Aorta (tissue), 5 donors: ENCODE measurements at regions not wholly inside any gene's neighbourhood (a gene's known extent, or its start where the extent isn't known, plus 50 kb on each side); places are given as distances from the start of the nearest gene placed in this dataset.

ENCODE experiments used
- ATAC-seq: fragments of 200-7000 bp; cut with Tn5 transposase; one replicate; pipeline ENCODE4 v1.9.1; 2022; ENCODE audit warnings: moderate library complexity; ENCODE audit not compliant: low FRiP score
- DNase-seq, 2 donors: peaks; one replicate each; pipeline ENCODE4 v3.0.0-alpha.2; 2020
- H3K27ac ChIP-seq, 2 donors: one replicate each; pipeline ENCODE4 v1.5.1; 2013; ENCODE audit warnings: low read length in 2 of 2, mild to moderate bottlenecking in 2 of 2, moderate library complexity in 2 of 2, control low read depth in 1 of 2, inconsistent platforms in 1 of 2, low read depth in 1 of 2
- H3K27me3 ChIP-seq, 2 donors: one replicate each; pipeline ENCODE4 v1.6.1; 2013; ENCODE audit warnings: control low read depth in 1 of 2, low read length in 1 of 2, mild to moderate bottlenecking in 1 of 2, moderate library complexity in 1 of 2; ENCODE audit not compliant: insufficient read depth in 2 of 2, control insufficient read depth in 1 of 2
- H3K36me3 ChIP-seq, 2 donors: one replicate each; pipeline ENCODE4 v1.6.1; 2013; ENCODE audit warnings: control low read depth in 1 of 2, low read length in 1 of 2, mild to moderate bottlenecking in 1 of 2; ENCODE audit not compliant: insufficient read depth in 2 of 2, control insufficient read depth in 1 of 2
- H3K4me1 ChIP-seq, 2 donors: one replicate each; pipeline ENCODE4 v1.6.1; 2013; ENCODE audit warnings: low read length in 2 of 2, control low read depth in 1 of 2, mild to moderate bottlenecking in 1 of 2, moderate library complexity in 1 of 2; ENCODE audit not compliant: insufficient read depth in 2 of 2, control insufficient read depth in 1 of 2
- H3K4me3 ChIP-seq, 2 donors: one replicate each; pipeline ENCODE4 v1.5.1; 2013; ENCODE audit warnings: low read length in 2 of 2, control low read depth in 1 of 2, mild to moderate bottlenecking in 1 of 2
- H3K9me3 ChIP-seq: one replicate; pipeline ENCODE4 v1.6.1; 2013; ENCODE audit warnings: mild to moderate bottlenecking, low read length; ENCODE audit not compliant: control insufficient read depth
- WGBS, 2 donors: extraction: QIAGEN DNeasy Blood & Tissue Kit; methylation state at CpG; one replicate each; pipeline ENCODE4 v1.1.7; 2013; 5-methylcytosine and 5-hydroxymethylcytosine counted together
- intact Hi-C, 2 donors: fragments of 100-400 bp; cut with DNase I; formaldehyde crosslinking; loops; one replicate each; pipeline versions ENCODE4 v1.14.2 to v1.15.0; 2022
- donor health status: healthy with polysubstance abuse.
- donor health status: Bipolar disorder and iron deficiency.
- donor health status: DM: no; HTN: no; CAD: no.
- donor health status: DM: no; HTN: no; CAD: no.
- donor health status: DM: yes; HTN: yes; CAD: no.

- H3K4me3 ChIP-seq, result no peak overlapping the region
- DNase-seq, result no peak
- no peaks in the 10 kb centered on the region for H3K4me1 ChIP-seq
- no peak overlapping the region for H3K27ac ChIP-seq
- no peak for ATAC-seq
- no peaks in the 10 kb centered on the region for H3K27me3 ChIP-seq
- intact Hi-C loops, result loop anchor here in 1 of 2 donors (5.0 kb wide), 1 partner anchor 1555 kb away; no protein-coding TSS in a partner anchor
- WGBS, 2 donors, result 79 to 84% methylated on average over 3 of the region's 3 CpGs
- H3K9me3 ChIP-seq, result no peaks in the 10 kb centered on the region
- H3K36me3 ChIP-seq, result no peaks in the 10 kb centered on the region
Measured at GRCh38 chr19:30667746-30668145, 295.6 kb downstream of the ZNF536 start.

GRCh38 chr19:30667227-30667626 lies 295.0 kb downstream of the ZNF536 start:
- H3K4me1 ChIP-seq, result no peaks in the 10 kb centered on the region
- no peaks in the 10 kb centered on the region for H3K36me3 ChIP-seq
- 85 to 89% methylated on average over 7 of the region's 7 CpGs for WGBS, 2 donors
- no peaks in the 10 kb centered on the region for H3K9me3 ChIP-seq
- intact Hi-C loops, result loop anchor here in 1 of 2 donors (5.0 kb wide), 1 partner anchor 1555 kb away; no protein-coding TSS in a partner anchor
- DNase-seq, result peak in 1 of 2 donors; percentile 27
- no peak overlapping the region for H3K4me3 ChIP-seq
- no peaks in the 10 kb centered on the region for H3K27me3 ChIP-seq
- H3K27ac ChIP-seq, result no peak overlapping the region
- no peak for ATAC-seq

- Histone ChIP-seq H3K9me3 (no peaks in the 10 kb centered on the region), H3K4me1 (no peaks in the 10 kb centered on the region), H3K4me3 (no peak overlapping the region), H3K36me3 (no peaks in the 10 kb centered on the region), H3K27me3 (no peaks in the 10 kb centered on the region), H3K27ac (no peak overlapping the region)
- 2 to 5% methylated on average over 11 of the region's 11 CpGs for WGBS, 2 donors
- intact Hi-C loops, result loop anchor here in 1 of 2 donors (5.0 kb wide), 1 partner anchor 1556 kb away; no protein-coding TSS in a partner anchor
- peak; percentile 57 for ATAC-seq
- peak in 1 of 2 donors; percentile 82 for DNase-seq
Measured at GRCh38 chr19:30666301-30666803, 294.2 kb downstream of the ZNF536 start.

- Histone ChIP-seq H3K4me3 (no peak overlapping the region), H3K4me1 (no peaks in the 10 kb centered on the region), H3K36me3 (no peaks in the 10 kb centered on the region), H3K27me3 (no peaks in the 10 kb centered on the region), H3K27ac (no peak overlapping the region), H3K9me3 (no peaks in the 10 kb centered on the region)
- 70 to 73% methylated on average over 3 of the region's 3 CpGs for whole genome bisulfite sequencing, 2 donors
- peak in 1 of 2 donors; percentile 12 for DNase-seq
- intact Hi-C loops, result loop anchor here in 1 of 2 donors (5.0 kb wide), 1 partner anchor 1557 kb away; no protein-coding TSS in a partner anchor
- no peak for ATAC-seq
Measured at GRCh38 chr19:30665449-30665848, 293.3 kb downstream of the ZNF536 start.

GRCh38 chr19:30663611-30664174 lies 291.5 kb downstream of the ZNF536 start:
- 45 to 47% methylated on average over 2 of the region's 2 CpGs for WGBS, 2 donors
- ATAC-seq (no peak), DNase-seq (no peak)
- H3K27ac ChIP-seq, result no peak overlapping the region
- H3K27me3 ChIP-seq, result no peaks in the 10 kb centered on the region
- no peaks in the 10 kb centered on the region for H3K4me1 ChIP-seq
- intact Hi-C loops, result no loop called here
- H3K4me3 ChIP-seq, result no peak overlapping the region
- no peaks in the 10 kb centered on the region for H3K9me3 ChIP-seq
- no peaks in the 10 kb centered on the region for H3K36me3 ChIP-seq

- no peak overlapping the region for H3K27ac ChIP-seq
Measured at GRCh38 chr19:30662211-30662861, 290.2 kb downstream of the ZNF536 start.

GRCh38 chr19:30659638-30660037 lies 287.5 kb downstream of the ZNF536 start:
- no peak for ATAC-seq
- intact Hi-C loops, result loop anchor here in 1 of 2 donors (10.0 kb wide), 1 partner anchor 425 kb away; no protein-coding TSS in a partner anchor
- Histone ChIP-seq H3K36me3 (no peaks in the 10 kb centered on the region), H3K4me3 (no peak overlapping the region), H3K9me3 (no peaks in the 10 kb centered on the region), H3K27me3 (no peaks in the 10 kb centered on the region), H3K27ac (no peak overlapping the region), H3K4me1 (no peaks in the 10 kb centered on the region)
- DNase-seq, result no peak

More at GRCh38 chr19:30662211-30662861, 290.2 kb downstream of the ZNF536 start:
- intact Hi-C loops, result no loop called here
- WGBS, 2 donors, result 18 to 23% methylated on average over 10 of the region's 10 CpGs
- no peak overlapping the region for H3K4me3 ChIP-seq
- ATAC-seq, result no peak
- H3K27me3 ChIP-seq, result no peaks in the 10 kb centered on the region
- H3K4me1 ChIP-seq, result no peaks in the 10 kb centered on the region
- no peaks in the 10 kb centered on the region for H3K9me3 ChIP-seq
- peak in 1 of 2 donors; percentile 28 for DNase-seq
- H3K36me3 ChIP-seq, result no peaks in the 10 kb centered on the region

- no peaks in the 10 kb centered on the region for H3K9me3 ChIP-seq
- H3K27ac ChIP-seq, result no peak overlapping the region
- no peak overlapping the region for H3K4me3 ChIP-seq
- no peaks in the 10 kb centered on the region for H3K4me1 ChIP-seq
- intact Hi-C loops, result loop anchor here in 1 of 2 donors (10.0 kb wide), 1 partner anchor 422 kb away; no protein-coding TSS in a partner anchor
- no peaks in the 10 kb centered on the region for H3K27me3 ChIP-seq
- 84% methylated on average over 10 of the region's 10 CpGs for WGBS, 2 donors
- H3K36me3 ChIP-seq, result no peaks in the 10 kb centered on the region
- DNase-seq, result no peak
- no peak for ATAC-seq
Measured at GRCh38 chr19:30656520-30657100, 284.4 kb downstream of the ZNF536 start.
